GM18508 (cell line): ENCODE measurements at regions not wholly inside any gene's neighbourhood (a gene's known extent, or its start where the extent isn't known, plus 50 kb on each side); places are given as distances from the start of the nearest gene placed in this dataset.

Experiments
- ATAC-seq: cut with Tn5 transposase; IDR thresholded peaks from one replicate; pipeline ENCODE4 v1.9.1; 2021; ENCODE audit warnings: moderate number of reproducible peaks; ENCODE audit not compliant: insufficient read depth, unreplicated experiment

GRCh38 chr16:17831330-17831729 is 360.6 kb upstream of the XYLT1 start:
- ATAC-seq, result no peak

- ATAC-seq, result no peak
These were observed 359.9 kb upstream of the XYLT1 start for GRCh38 chr16:17830651-17831050.

- no peak for ATAC-seq
These were observed 359.1 kb upstream of the XYLT1 start for GRCh38 chr16:17829811-17830210.

- ATAC-seq, result no peak
These were observed 357.3 kb upstream of the XYLT1 start for GRCh38 chr16:17828012-17828411.

GRCh38 chr16:17827313-17827712 is 356.6 kb upstream of the XYLT1 start:
- no peak for ATAC-seq

GRCh38 chr16:17817943-17818342 is 347.2 kb upstream of the XYLT1 start:
- no peak for ATAC-seq

- ATAC-seq, result no peak
These were observed 346.5 kb upstream of the XYLT1 start for GRCh38 chr16:17817260-17817659.

GRCh38 chr16:17812771-17813170 is 342.0 kb upstream of the XYLT1 start:
- no peak for ATAC-seq

GRCh38 chr16:17804857-17805256 is 334.1 kb upstream of the XYLT1 start:
- no peak for ATAC-seq

- no peak for ATAC-seq
These were observed 333.1 kb upstream of the XYLT1 start for GRCh38 chr16:17803625-17804410.

GRCh38 chr16:17802571-17802970 is 331.8 kb upstream of the XYLT1 start:
- ATAC-seq, result no peak

GRCh38 chr16:17801068-17801467 is 330.3 kb upstream of the XYLT1 start:
- ATAC-seq, result no peak

GRCh38 chr16:17798716-17799115 is 328.0 kb upstream of the XYLT1 start:
- ATAC-seq, result no peak

GRCh38 chr16:17793354-17793753 is 322.6 kb upstream of the XYLT1 start:
- ATAC-seq, result no peak

GRCh38 chr16:17784073-17784472 is 313.3 kb upstream of the XYLT1 start:
- ATAC-seq, result no peak

- ATAC-seq, result no peak
These were observed 309.4 kb upstream of the XYLT1 start for GRCh38 chr16:17780181-17780580.

GRCh38 chr16:17777408-17777863 is 306.7 kb upstream of the XYLT1 start:
- ATAC-seq, result no peak

GRCh38 chr16:17776888-17777287 is 306.1 kb upstream of the XYLT1 start:
- ATAC-seq, result no peak

GRCh38 chr16:17776465-17776864 is 305.7 kb upstream of the XYLT1 start:
- no peak for ATAC-seq

GRCh38 chr16:17775061-17775460 is 304.3 kb upstream of the XYLT1 start:
- no peak for ATAC-seq

- ATAC-seq, result no peak
These were observed 302.9 kb upstream of the XYLT1 start for GRCh38 chr16:17773698-17774101.

- no peak for ATAC-seq
These were observed 299.3 kb upstream of the XYLT1 start for GRCh38 chr16:17770104-17770503.
